IMR-90 (cell line): ENCODE measurements at regions not wholly inside any gene's neighbourhood (a gene's known extent, or its start where the extent isn't known, plus 50 kb on each side); places are given as distances from the start of the nearest gene placed in this dataset.

Experiments
- ATAC-seq: fragments of 200-7000 bp; cut with Tn5 transposase; 2 replicates; pipeline ENCODE4 v1.9.1; 2020; ENCODE audit warnings: low read depth, mild to moderate bottlenecking, moderate library complexity
- BruUV-seq: library from RNA; stranded (reverse); fragments of 400-500 nt; replicated peaks from 2 replicates; lab custom pipeline; 2021; lab: Mats Ljungman, UMichigan
- CTCF ChIA-PET: fragments of 300-600 bp; formaldehyde crosslinking; extraction: SDS; loops from one replicate; lab custom pipeline; 2021; ENCODE audit warnings: antibody characterized with exemption; lab: Yijun Ruan, JAX
- POLR2A ChIA-PET: fragments of 300-600 bp; sonication (Branson Sonifier 250); formaldehyde crosslinking; loops from one replicate; lab custom pipeline; 2022; ENCODE audit warnings: antibody characterized with exemption; ENCODE audit not compliant: unreplicated experiment; lab: Charles Lee
- DNase-seq: peaks from one replicate; pipeline ENCODE4 v3.0.0; 2013
- H2AFZ ChIP-seq: replicated peaks from 2 replicates; pipeline ENCODE3; 2013; ENCODE audit warnings: low read length, mild to moderate bottlenecking; ENCODE audit not compliant: poor library complexity
- H2AK5ac ChIP-seq: 2 replicates; pipeline ENCODE4 v1.6.1; 2013; ENCODE audit warnings: low read depth, low read length, inconsistent platforms
- H2AK9ac ChIP-seq: replicated peaks from 2 replicates; pipeline ENCODE3; 2013; ENCODE audit warnings: mild to moderate bottlenecking, low read depth, low read length, moderate library complexity; ENCODE audit not compliant: poor library complexity
- H2BK120ac ChIP-seq: 2 replicates; pipeline ENCODE4 v1.6.1; 2013; ENCODE audit warnings: low read depth, low read length, inconsistent platforms
- H2BK15ac ChIP-seq: 3 replicates; pipeline ENCODE4 v1.6.1; 2013; ENCODE audit warnings: low read depth, low read length, inconsistent platforms
- H2BK20ac ChIP-seq: 2 replicates; pipeline ENCODE4 v1.6.1; 2013; ENCODE audit warnings: low read depth, mild to moderate bottlenecking, inconsistent platforms, low read length, moderate library complexity
- H2BK5ac ChIP-seq: 2 replicates; pipeline ENCODE4 v1.6.1; 2013; ENCODE audit warnings: mild to moderate bottlenecking, low read depth, low read length, inconsistent platforms; ENCODE audit not compliant: poor library complexity, severe bottlenecking
- H3K14ac ChIP-seq: replicated peaks from 2 replicates; pipeline ENCODE4 v1.6.1; 2013; ENCODE audit warnings: low read depth, low read length, inconsistent platforms
- H3K18ac ChIP-seq: 2 replicates; pipeline ENCODE4 v1.6.1; 2013; ENCODE audit warnings: low read depth, low read length, control low read depth
- H3K23ac ChIP-seq: 2 replicates; pipeline ENCODE4 v1.6.1; 2013; ENCODE audit warnings: low read depth, low read length, inconsistent platforms
- H3K27ac ChIP-seq: 2 replicates; pipeline ENCODE4 v1.5.1; 2013; ENCODE audit warnings: mild to moderate bottlenecking, control low read depth, low read length; ENCODE audit not compliant: insufficient read depth
- H3K27me3 ChIP-seq: 2 replicates; pipeline ENCODE4 v1.6.1; 2013; ENCODE audit warnings: low read length; ENCODE audit not compliant: control insufficient read depth, insufficient read depth
- H3K36me3 ChIP-seq: 2 replicates; pipeline ENCODE4 v1.6.1; 2013; ENCODE audit warnings: low read length, mixed read lengths; ENCODE audit not compliant: control insufficient read depth, insufficient read depth
- H3K4ac ChIP-seq: 2 replicates; pipeline ENCODE4 v1.6.1; 2013; ENCODE audit warnings: low read depth, low read length, inconsistent platforms
- H3K4me1 ChIP-seq: 2 replicates; pipeline ENCODE4 v1.6.1; 2013; ENCODE audit warnings: low read length, mixed read lengths; ENCODE audit not compliant: control insufficient read depth, insufficient read depth
- H3K4me2 ChIP-seq: 2 replicates; pipeline ENCODE4 v1.6.1; 2013; ENCODE audit warnings: low read depth, mild to moderate bottlenecking, control low read depth, low read length, moderate library complexity
- H3K4me3 ChIP-seq: 2 replicates; pipeline ENCODE4 v1.5.1; 2013; ENCODE audit warnings: low read depth, mild to moderate bottlenecking, control low read depth, low read length, moderate library complexity; ENCODE audit not compliant: insufficient read depth
- H3K56ac ChIP-seq: 2 replicates; pipeline ENCODE4 v1.6.1; 2013; ENCODE audit warnings: low read length, inconsistent platforms; ENCODE audit not compliant: insufficient read depth; ENCODE audit errors: extremely low read depth
- H3K79me1 ChIP-seq, 2 experiments: 2 replicates each; pipeline ENCODE4 v1.6.1; 2013; ENCODE audit warnings: low read length in 2 of 2, inconsistent platforms in 1 of 2, low read depth in 1 of 2
- H3K9ac ChIP-seq: 2 replicates; pipeline ENCODE4 v1.6.1; 2013; ENCODE audit warnings: low read depth, low read length, control low read depth
- H3K9me1 ChIP-seq: 2 replicates; pipeline ENCODE4 v1.6.1; 2013; ENCODE audit warnings: low read length, inconsistent platforms; ENCODE audit not compliant: insufficient read depth
- H3K9me3 ChIP-seq: 2 replicates; pipeline ENCODE4 v1.6.1; 2013; ENCODE audit warnings: low read length; ENCODE audit not compliant: control insufficient read depth, insufficient read depth
- H4K20me1 ChIP-seq: 2 replicates; pipeline ENCODE4 v1.6.1; 2013; ENCODE audit warnings: low read length, inconsistent platforms; ENCODE audit not compliant: insufficient read depth
- H4K5ac ChIP-seq: 2 replicates; pipeline ENCODE4 v1.6.1; 2013; ENCODE audit warnings: mild to moderate bottlenecking, low read depth, low read length, control low read depth
- H4K8ac ChIP-seq, 2 experiments: 2 replicates each; pipeline ENCODE4 v1.6.1; 2013; ENCODE audit warnings: low read depth in 2 of 2, low read length in 2 of 2, control low read depth in 1 of 2, inconsistent platforms in 1 of 2
- H4K91ac ChIP-seq: 2 replicates; pipeline ENCODE4 v1.6.1; 2013; ENCODE audit warnings: low read depth, low read length, inconsistent platforms; ENCODE audit not compliant: insufficient read depth
- CEBPB ChIP-seq: IDR thresholded peaks from 2 replicates; pipeline ENCODE4 v1.6.1; 2012; ENCODE audit warnings: low read depth, low read length, improper control_type of control experiment
- FOS ChIP-seq: fragments of 150-350 bp; IDR thresholded peaks from 2 replicates; pipeline ENCODE4 v1.6.1; 2016; ENCODE audit warnings: low read depth, low read length
- MXI1 ChIP-seq: IDR thresholded peaks from 2 replicates; pipeline ENCODE4 v1.6.1; 2012; ENCODE audit warnings: low read depth, mild to moderate bottlenecking, low read length, moderate library complexity, borderline replicate concordance
- POLR2A ChIP-seq: IDR thresholded peaks from 2 replicates; pipeline ENCODE4 v1.6.1; 2012; ENCODE audit warnings: mild to moderate bottlenecking, low read depth, low read length
- RFX5 ChIP-seq: IDR thresholded peaks from 2 replicates; pipeline ENCODE4 v1.8.0; 2012; ENCODE audit warnings: low read depth, mild to moderate bottlenecking, low read length, moderate library complexity
- USF2 ChIP-seq: fragments of 150-350 bp; IDR thresholded peaks from 2 replicates; pipeline ENCODE4 v1.6.1; 2017; ENCODE audit warnings: mild to moderate bottlenecking, antibody characterized with exemption, low read length, low read depth
- WGBS, 2 experiments: methylation state at CpG; one replicate each; pipeline versions ENCODE4 v1.1.5 to v1.1.7; 2013; ENCODE audit warnings: missing lambda C conversion rate in 2 of 2; ENCODE audit not compliant: insufficient read length in 1 of 2; ENCODE audit errors: extremely low coverage in 2 of 2; 5-methylcytosine and 5-hydroxymethylcytosine counted together
- dilution Hi-C: fragments of 300-500 bp; cut with HindIII; formaldehyde crosslinking; loops from one replicate; pipeline ENCODE4 v1.14.3; 2018; ENCODE audit warnings: low sequenced_read_pairs; ENCODE audit not compliant: unreplicated experiment
- in situ Hi-C: fragments of 300-500 bp; cut with MboI; formaldehyde crosslinking; loops from 3 replicates; pipeline ENCODE4 v1.14.3; 2019; ENCODE audit warnings: low sequenced_read_pairs, inconsistent platforms, mixed read lengths
- intact Hi-C: fragments of 100-400 bp; cut with micrococcal nuclease; formaldehyde crosslinking; loops from 2 replicates; pipeline ENCODE4 v1.10.0; 2022

- no peak overlapping the region for H3K4me2 ChIP-seq
- no peaks in the 10 kb centered on the region for H3K4me1 ChIP-seq
- H3K4ac ChIP-seq: no peak overlapping the region
- dilution Hi-C loops: no loop called here
- no peak overlapping the region for H4K5ac ChIP-seq
- H3K9me1 ChIP-seq: no peaks in the 10 kb centered on the region
- H2AFZ ChIP-seq: no peak overlapping the region
- no peak overlapping the region for H3K23ac ChIP-seq
- H3K4me3 ChIP-seq: no peak overlapping the region
- H4K91ac ChIP-seq: no peak overlapping the region
- no peak overlapping the region for H2BK5ac ChIP-seq
- TF ChIP-seq POLR2A (no peak), RFX5 (no peak), CEBPB (no peak), FOS (no peak), MXI1 (no peak), USF2 (no peak)
- H3K27ac ChIP-seq: no peak overlapping the region
- H3K56ac ChIP-seq: no peak overlapping the region
- BruUV-seq: no TSS peak
- no peaks in the 10 kb centered on the region for H3K9me3 ChIP-seq
- ChIA-PET POLR2A (no interaction called here), CTCF (no interaction called here)
- H2BK20ac ChIP-seq: no peak overlapping the region
- no peak overlapping the region for H3K9ac ChIP-seq
- DNase-seq (no peak), ATAC-seq (no peak)
- no peaks in the 10 kb centered on the region for H4K20me1 ChIP-seq
- H2BK15ac ChIP-seq: no peak overlapping the region
- no peak overlapping the region for H3K14ac ChIP-seq
- in situ Hi-C loops: no loop called here
- intact Hi-C loops: loop anchor here (5.0 kb wide), 1 partner anchor 67 kb away; no protein-coding TSS in a partner anchor
- H3K36me3 ChIP-seq: no peaks in the 10 kb centered on the region
- H2AK9ac ChIP-seq: no peak overlapping the region
- no peak overlapping the region for H2BK120ac ChIP-seq
- H3K79me1 ChIP-seq: no peaks in the 10 kb centered on the region
- no peak overlapping the region for H2AK5ac ChIP-seq
- no peak overlapping the region for H4K8ac ChIP-seq
- H3K18ac ChIP-seq: no peak overlapping the region
- no CpG with 5 or more reads among the region's 2 CpGs for WGBS, 2 experiments
- no peaks in the 10 kb centered on the region; the same call in 1 of the 2 replicates for H3K27me3 ChIP-seq
Measured at GRCh38 chr5:82549263-82549662, 271.1 kb upstream of the RPS23 start.
